NCI-H1105 (cell line): ENCODE measurements at regions not wholly inside any gene's neighbourhood (a gene's known extent, or its start where the extent isn't known, plus 50 kb on each side); places are given as distances from the start of the nearest gene placed in this dataset.
A peak's percentile ranks its signal among the peaks of the same experiment; 100 is the strongest.

Source experiments
- DNase-seq: peaks from one replicate; lab custom pipeline; 2025; lab: John Stamatoyannopoulos, UW

- no peak for DNase-seq
Observed at GRCh38 chr1:21346365-21347071, 56.3 kb upstream of the ECE1 start.

- DNase-seq, result no peak
Observed at GRCh38 chr1:21344750-21345443, 54.6 kb upstream of the ECE1 start.

- DNase-seq, result no peak
Observed at GRCh38 chr1:21344098-21344749, 54.0 kb upstream of the ECE1 start.

GRCh38 chr1:21342961-21343838 lies 52.9 kb upstream of the ECE1 start:
- DNase-seq, result no peak

- no peak for DNase-seq
Observed at GRCh38 chr1:21341517-21342078, 51.3 kb upstream of the ECE1 start.

GRCh38 chr1:21341022-21341421 lies 50.8 kb upstream of the ECE1 start:
- DNase-seq, result no peak

GRCh38 chr1:21340230-21340945 lies 50.1 kb upstream of the ECE1 start:
- peak; percentile 10 for DNase-seq
